HL-60 (cell line): ENCODE measurements at regions not wholly inside any gene's neighbourhood (a gene's known extent, or its start where the extent isn't known, plus 50 kb on each side); places are given as distances from the start of the nearest gene placed in this dataset.
"Not testable (repeated sequence)": the region's sequence is repeated elsewhere in the genome, so short reads cannot be mapped to it uniquely, and the experiment has no call there.

ENCODE experiments used
- CTCF ChIP-seq: IDR thresholded peaks from one replicate; pipeline ENCODE4 v1.5.1; 2011; ENCODE audit warnings: low read length, control low read depth, inconsistent platforms; ENCODE audit not compliant: insufficient read depth
- POLR2AphosphoS5 ChIP-seq: IDR thresholded peaks from 2 replicates; pipeline ENCODE4 v1.6.1; 2012; ENCODE audit warnings: low read depth

- TF ChIP-seq CTCF, POLR2AphosphoS5: not testable (repeated sequence)
Observed at GRCh38 chr2:91559886-91560614, 2868.6 kb downstream of the RPIA start.
